AG04450 (cell line): ENCODE measurements at regions not wholly inside any gene's neighbourhood (a gene's known extent, or its start where the extent isn't known, plus 50 kb on each side); places are given as distances from the start of the nearest gene placed in this dataset.

Experiments used
- CTCF ChIA-PET: fragments of 300-600, 350-600 bp; formaldehyde crosslinking; extraction: SDS; loops from one replicate; lab custom pipeline; 2022; ENCODE audit warnings: antibody characterized with exemption, inconsistent platforms; lab: Charles Lee
- POLR2A ChIA-PET: fragments of 350-600 bp; formaldehyde crosslinking; extraction: SDS; loops from one replicate; lab custom pipeline; 2021; ENCODE audit warnings: antibody characterized with exemption, inconsistent platforms; lab: Yijun Ruan, JAX
- DNase-seq: peaks from one replicate; pipeline ENCODE4 v3.0.0-alpha.2; 2011; ENCODE audit warnings: low read depth, low spot score
- H3K27ac ChIP-seq: one replicate; pipeline ENCODE4 v1.5.1; 2012; ENCODE audit warnings: low read depth, low read length, control low read depth
- H3K27me3 ChIP-seq: one replicate; pipeline ENCODE4 v1.6.0; 2012; ENCODE audit warnings: low read length; ENCODE audit not compliant: control insufficient read depth, insufficient read depth
- H3K4me3 ChIP-seq: 2 replicates; pipeline ENCODE4 v1.5.1; 2011; ENCODE audit warnings: mild to moderate bottlenecking, low read depth, low read length, control low read depth
- H3K9me3 ChIP-seq: 2 replicates; pipeline ENCODE4 v1.5.1; 2012; ENCODE audit warnings: low read length; ENCODE audit not compliant: control insufficient read depth, insufficient read depth
- TF ChIP-seq, protein P1 (sequence below): IDR thresholded peaks from 2 replicates; pipeline ENCODE4 v1.5.1; 2011; ENCODE audit warnings: low read depth, low read length, control low read depth, inconsistent platforms

DNA sequence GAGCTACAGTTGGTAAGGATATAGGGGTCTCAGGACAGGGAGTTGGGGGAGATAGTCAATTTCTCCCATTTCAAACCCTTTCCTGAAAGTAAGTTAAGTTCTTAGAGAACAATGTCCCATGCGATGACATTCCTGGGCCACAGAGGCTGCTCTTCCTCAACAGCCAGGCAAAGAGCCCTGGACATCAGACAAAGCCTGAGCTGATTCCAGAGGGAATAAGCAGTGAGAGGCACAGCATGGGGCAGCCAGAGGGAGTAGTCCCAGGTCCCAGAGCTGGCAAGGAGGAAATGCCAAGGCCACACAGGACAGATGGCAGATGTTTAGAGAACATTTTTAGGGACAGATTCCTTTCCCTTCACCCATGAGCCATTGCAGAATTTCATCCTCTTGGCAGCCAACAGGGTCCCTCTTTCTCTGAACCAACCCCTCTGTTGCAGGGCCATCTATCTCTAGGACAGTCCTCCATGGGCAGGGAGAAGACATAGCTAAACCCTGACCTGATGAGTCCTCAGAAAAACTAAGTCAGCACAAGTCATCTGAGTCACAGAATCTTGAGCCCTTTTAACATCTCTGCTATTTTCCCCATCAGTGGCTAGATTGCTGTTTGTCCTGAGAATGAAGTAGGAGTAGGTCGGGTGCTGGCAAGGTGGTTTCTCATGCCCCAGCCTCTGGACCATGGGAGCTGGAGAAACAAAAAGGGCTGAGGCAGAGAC is 60.3 kb upstream of the CALM2 start:
- Histone ChIP-seq H3K27me3 (no peaks in the 10 kb centered on the region), H3K4me3 (no peak overlapping the region), H3K9me3 (no peaks in the 10 kb centered on the region), H3K27ac (no peak overlapping the region)
- no peak for DNase-seq
- TF ChIP-seq, protein P1, sequence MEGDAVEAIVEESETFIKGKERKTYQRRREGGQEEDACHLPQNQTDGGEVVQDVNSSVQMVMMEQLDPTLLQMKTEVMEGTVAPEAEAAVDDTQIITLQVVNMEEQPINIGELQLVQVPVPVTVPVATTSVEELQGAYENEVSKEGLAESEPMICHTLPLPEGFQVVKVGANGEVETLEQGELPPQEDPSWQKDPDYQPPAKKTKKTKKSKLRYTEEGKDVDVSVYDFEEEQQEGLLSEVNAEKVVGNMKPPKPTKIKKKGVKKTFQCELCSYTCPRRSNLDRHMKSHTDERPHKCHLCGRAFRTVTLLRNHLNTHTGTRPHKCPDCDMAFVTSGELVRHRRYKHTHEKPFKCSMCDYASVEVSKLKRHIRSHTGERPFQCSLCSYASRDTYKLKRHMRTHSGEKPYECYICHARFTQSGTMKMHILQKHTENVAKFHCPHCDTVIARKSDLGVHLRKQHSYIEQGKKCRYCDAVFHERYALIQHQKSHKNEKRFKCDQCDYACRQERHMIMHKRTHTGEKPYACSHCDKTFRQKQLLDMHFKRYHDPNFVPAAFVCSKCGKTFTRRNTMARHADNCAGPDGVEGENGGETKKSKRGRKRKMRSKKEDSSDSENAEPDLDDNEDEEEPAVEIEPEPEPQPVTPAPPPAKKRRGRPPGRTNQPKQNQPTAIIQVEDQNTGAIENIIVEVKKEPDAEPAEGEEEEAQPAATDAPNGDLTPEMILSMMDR = no peak
- ChIA-PET CTCF (no interaction called here), POLR2A (interaction anchor here (1.3 kb wide), 1 partner anchor 38 kb away, joined by 3 read pairs; no protein-coding TSS in a partner anchor)

DNA sequence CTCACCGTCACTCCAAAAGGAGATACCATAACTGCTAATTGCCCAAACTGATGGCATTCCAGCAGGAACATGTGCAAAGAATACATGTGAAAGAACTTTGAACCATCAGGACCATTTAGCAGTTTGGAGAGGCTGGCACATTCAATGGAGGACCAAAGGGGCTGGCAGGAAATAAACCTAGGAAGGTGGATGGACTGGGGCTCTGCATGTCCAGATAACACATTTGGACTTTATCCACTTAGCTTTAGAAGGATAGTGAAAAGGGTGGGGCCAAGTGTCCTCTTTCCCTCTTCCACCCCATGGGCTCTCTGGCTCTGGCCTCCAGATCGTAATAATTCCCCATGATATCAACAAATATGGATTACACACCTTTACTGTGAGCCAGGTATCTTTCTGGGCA is 58.8 kb upstream of the CALM2 start:
- ChIA-PET POLR2A (no interaction called here), CTCF (no interaction called here)
- H3K27me3 ChIP-seq = no peaks in the 10 kb centered on the region
- H3K27ac ChIP-seq = no peak overlapping the region
- no peak overlapping the region for H3K4me3 ChIP-seq
- no peak for DNase-seq
- no peaks in the 10 kb centered on the region for H3K9me3 ChIP-seq
- TF ChIP-seq, protein P1 = no peak

DNA sequence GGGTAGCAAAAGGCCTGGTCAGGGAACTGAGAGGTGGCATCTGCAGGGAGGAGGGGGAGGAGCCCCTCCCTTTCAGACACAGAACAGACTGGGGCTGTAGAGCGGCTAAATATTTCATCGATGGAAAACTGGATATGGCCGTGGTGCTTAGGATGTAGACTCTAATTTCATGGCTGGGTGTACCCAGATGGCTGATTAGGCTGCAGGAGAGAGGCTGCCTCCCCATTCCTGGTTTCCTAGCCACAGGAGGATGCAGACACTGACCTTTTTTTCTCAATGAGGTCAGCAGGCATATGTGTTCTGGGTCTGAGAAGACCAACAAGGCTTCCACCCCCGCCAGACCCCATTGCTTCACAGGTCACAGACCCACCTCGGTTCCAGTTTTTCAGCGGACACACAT is 58.1 kb upstream of the CALM2 start:
- H3K27me3 ChIP-seq = no peaks in the 10 kb centered on the region
- TF ChIP-seq, protein P1 = no peak
- ChIA-PET CTCF (no interaction called here), POLR2A (no interaction called here)
- no peaks in the 10 kb centered on the region for H3K9me3 ChIP-seq
- no peak overlapping the region for H3K27ac ChIP-seq
- DNase-seq = no peak
- H3K4me3 ChIP-seq = no peak overlapping the region

DNA sequence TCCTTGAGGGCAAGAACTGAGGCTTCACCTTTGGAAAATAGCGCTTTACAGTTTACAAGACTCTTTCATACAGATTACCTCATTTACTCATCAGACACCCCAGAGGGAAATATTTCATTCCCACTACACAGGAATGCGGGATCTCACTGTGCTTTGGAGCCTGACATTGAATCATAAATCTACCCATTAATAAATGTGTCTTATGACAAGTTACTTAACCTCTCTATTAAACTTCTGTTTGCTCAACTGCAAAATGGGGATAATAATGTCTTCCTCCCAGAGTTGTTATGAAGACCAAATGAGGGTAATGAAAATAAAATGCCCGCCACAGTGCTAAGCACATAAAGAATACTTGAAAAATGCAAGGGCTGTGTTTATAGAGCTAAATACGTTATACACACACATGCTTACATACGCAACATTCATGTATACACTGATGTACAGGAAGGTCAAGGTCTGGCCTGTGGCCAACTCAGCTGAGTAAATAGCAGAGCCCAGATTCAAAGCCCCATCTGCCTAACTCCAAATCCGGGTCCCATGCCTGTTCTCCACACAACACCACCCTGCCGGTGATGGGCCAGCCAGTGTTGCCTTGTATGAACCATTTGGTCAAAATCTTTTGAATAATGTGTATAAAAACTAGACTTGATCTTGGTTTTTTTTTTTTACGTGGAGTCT is 56.6 kb upstream of the CALM2 start:
- H3K4me3 ChIP-seq = no peak overlapping the region
- TF ChIP-seq, protein P1 = no peak
- no peaks in the 10 kb centered on the region for H3K27me3 ChIP-seq
- H3K27ac ChIP-seq = no peak overlapping the region
- H3K9me3 ChIP-seq = no peaks in the 10 kb centered on the region
- POLR2A ChIA-PET = interaction anchor here (1.1 kb wide), 1 partner anchor 34 kb away, joined by 3 read pairs; no protein-coding TSS in a partner anchor
- CTCF ChIA-PET = no interaction called here
- peak; percentile 66 for DNase-seq

- TF ChIP-seq, protein P1 = no peak
- no peak overlapping the region for H3K27ac ChIP-seq
- H3K27me3 ChIP-seq = no peaks in the 10 kb centered on the region
- H3K9me3 ChIP-seq = no peaks in the 10 kb centered on the region
- no peak for DNase-seq
- ChIA-PET CTCF (no interaction called here), POLR2A (interaction anchor here (0.7 kb wide), 1 partner anchor 264 kb away, joined by 3 read pairs; no protein-coding TSS in a partner anchor)
- H3K4me3 ChIP-seq = no peak overlapping the region
Observed at GRCh38 chr2:47230418-47230817, 54.1 kb upstream of the CALM2 start.
